IMR-90 (cell line): ENCODE measurements at regions not wholly inside any gene's neighbourhood (a gene's known extent, or its start where the extent isn't known, plus 50 kb on each side); places are given as distances from the start of the nearest gene placed in this dataset.

ENCODE experiments used
- ATAC-seq: fragments of 200-7000 bp; cut with Tn5 transposase; 2 replicates; pipeline ENCODE4 v1.9.1; 2020; ENCODE audit warnings: low read depth, mild to moderate bottlenecking, moderate library complexity
- BruUV-seq: library from RNA; stranded (reverse); fragments of 400-500 nt; replicated peaks from 2 replicates; lab custom pipeline; 2021; lab: Mats Ljungman, UMichigan
- CTCF ChIA-PET: fragments of 300-600 bp; formaldehyde crosslinking; extraction: SDS; loops from one replicate; lab custom pipeline; 2021; ENCODE audit warnings: antibody characterized with exemption; lab: Yijun Ruan, JAX
- POLR2A ChIA-PET: fragments of 300-600 bp; sonication (Branson Sonifier 250); formaldehyde crosslinking; loops from one replicate; lab custom pipeline; 2022; ENCODE audit warnings: antibody characterized with exemption; ENCODE audit not compliant: unreplicated experiment; lab: Charles Lee
- DNase-seq: peaks from one replicate; pipeline ENCODE4 v3.0.0; 2013
- H2AFZ ChIP-seq: replicated peaks from 2 replicates; pipeline ENCODE3; 2013; ENCODE audit warnings: low read length, mild to moderate bottlenecking; ENCODE audit not compliant: poor library complexity
- H2AK5ac ChIP-seq: 2 replicates; pipeline ENCODE4 v1.6.1; 2013; ENCODE audit warnings: low read depth, low read length, inconsistent platforms
- H2AK9ac ChIP-seq: replicated peaks from 2 replicates; pipeline ENCODE3; 2013; ENCODE audit warnings: mild to moderate bottlenecking, low read depth, low read length, moderate library complexity; ENCODE audit not compliant: poor library complexity
- H2BK120ac ChIP-seq: 2 replicates; pipeline ENCODE4 v1.6.1; 2013; ENCODE audit warnings: low read depth, low read length, inconsistent platforms
- H2BK15ac ChIP-seq: 3 replicates; pipeline ENCODE4 v1.6.1; 2013; ENCODE audit warnings: low read depth, low read length, inconsistent platforms
- H2BK20ac ChIP-seq: 2 replicates; pipeline ENCODE4 v1.6.1; 2013; ENCODE audit warnings: low read depth, mild to moderate bottlenecking, inconsistent platforms, low read length, moderate library complexity
- H2BK5ac ChIP-seq: 2 replicates; pipeline ENCODE4 v1.6.1; 2013; ENCODE audit warnings: mild to moderate bottlenecking, low read depth, low read length, inconsistent platforms; ENCODE audit not compliant: poor library complexity, severe bottlenecking
- H3K14ac ChIP-seq: replicated peaks from 2 replicates; pipeline ENCODE4 v1.6.1; 2013; ENCODE audit warnings: low read depth, low read length, inconsistent platforms
- H3K18ac ChIP-seq: 2 replicates; pipeline ENCODE4 v1.6.1; 2013; ENCODE audit warnings: low read depth, low read length, control low read depth
- H3K23ac ChIP-seq: 2 replicates; pipeline ENCODE4 v1.6.1; 2013; ENCODE audit warnings: low read depth, low read length, inconsistent platforms
- H3K27ac ChIP-seq: 2 replicates; pipeline ENCODE4 v1.5.1; 2013; ENCODE audit warnings: mild to moderate bottlenecking, control low read depth, low read length; ENCODE audit not compliant: insufficient read depth
- H3K27me3 ChIP-seq: 2 replicates; pipeline ENCODE4 v1.6.1; 2013; ENCODE audit warnings: low read length; ENCODE audit not compliant: control insufficient read depth, insufficient read depth
- H3K36me3 ChIP-seq: 2 replicates; pipeline ENCODE4 v1.6.1; 2013; ENCODE audit warnings: low read length, mixed read lengths; ENCODE audit not compliant: control insufficient read depth, insufficient read depth
- H3K4ac ChIP-seq: 2 replicates; pipeline ENCODE4 v1.6.1; 2013; ENCODE audit warnings: low read depth, low read length, inconsistent platforms
- H3K4me1 ChIP-seq: 2 replicates; pipeline ENCODE4 v1.6.1; 2013; ENCODE audit warnings: low read length, mixed read lengths; ENCODE audit not compliant: control insufficient read depth, insufficient read depth
- H3K4me2 ChIP-seq: 2 replicates; pipeline ENCODE4 v1.6.1; 2013; ENCODE audit warnings: low read depth, mild to moderate bottlenecking, control low read depth, low read length, moderate library complexity
- H3K4me3 ChIP-seq: 2 replicates; pipeline ENCODE4 v1.5.1; 2013; ENCODE audit warnings: low read depth, mild to moderate bottlenecking, control low read depth, low read length, moderate library complexity; ENCODE audit not compliant: insufficient read depth
- H3K56ac ChIP-seq: 2 replicates; pipeline ENCODE4 v1.6.1; 2013; ENCODE audit warnings: low read length, inconsistent platforms; ENCODE audit not compliant: insufficient read depth; ENCODE audit errors: extremely low read depth
- H3K79me1 ChIP-seq, 2 experiments: 2 replicates each; pipeline ENCODE4 v1.6.1; 2013; ENCODE audit warnings: low read length in 2 of 2, inconsistent platforms in 1 of 2, low read depth in 1 of 2
- H3K9ac ChIP-seq: 2 replicates; pipeline ENCODE4 v1.6.1; 2013; ENCODE audit warnings: low read depth, low read length, control low read depth
- H3K9me1 ChIP-seq: 2 replicates; pipeline ENCODE4 v1.6.1; 2013; ENCODE audit warnings: low read length, inconsistent platforms; ENCODE audit not compliant: insufficient read depth
- H3K9me3 ChIP-seq: 2 replicates; pipeline ENCODE4 v1.6.1; 2013; ENCODE audit warnings: low read length; ENCODE audit not compliant: control insufficient read depth, insufficient read depth
- H4K20me1 ChIP-seq: 2 replicates; pipeline ENCODE4 v1.6.1; 2013; ENCODE audit warnings: low read length, inconsistent platforms; ENCODE audit not compliant: insufficient read depth
- H4K5ac ChIP-seq: 2 replicates; pipeline ENCODE4 v1.6.1; 2013; ENCODE audit warnings: mild to moderate bottlenecking, low read depth, low read length, control low read depth
- H4K8ac ChIP-seq, 2 experiments: 2 replicates each; pipeline ENCODE4 v1.6.1; 2013; ENCODE audit warnings: low read depth in 2 of 2, low read length in 2 of 2, control low read depth in 1 of 2, inconsistent platforms in 1 of 2
- H4K91ac ChIP-seq: 2 replicates; pipeline ENCODE4 v1.6.1; 2013; ENCODE audit warnings: low read depth, low read length, inconsistent platforms; ENCODE audit not compliant: insufficient read depth
- BHLHE40 ChIP-seq: fragments of 150-350 bp; IDR thresholded peaks from 2 replicates; pipeline ENCODE4 v1.6.1; 2016; ENCODE audit warnings: mild to moderate bottlenecking, low read depth, low read length
- CEBPB ChIP-seq: IDR thresholded peaks from 2 replicates; pipeline ENCODE4 v1.6.1; 2012; ENCODE audit warnings: low read depth, low read length, improper control_type of control experiment
- CHD1 ChIP-seq: IDR thresholded peaks from 2 replicates; pipeline ENCODE4 v1.6.1; 2012; ENCODE audit warnings: low read depth, low read length, improper control_type of control experiment
- MAFK ChIP-seq: IDR thresholded peaks from 2 replicates; pipeline ENCODE4 v1.6.1; 2012; ENCODE audit warnings: low read depth, low read length, improper control_type of control experiment
- NFE2L2 ChIP-seq: fragments of 150-350 bp; IDR thresholded peaks from 2 replicates; pipeline ENCODE4 v1.6.1; 2016; ENCODE audit warnings: low read depth, mild to moderate bottlenecking, low read length
- RAD21 ChIP-seq: IDR thresholded peaks from 2 replicates; pipeline ENCODE4 v1.6.1; 2012; ENCODE audit warnings: low read length, improper control_type of control experiment
- SMC3 ChIP-seq: fragments of 150-350 bp; IDR thresholded peaks from 2 replicates; pipeline ENCODE4 v1.6.1; 2016; ENCODE audit warnings: low read depth, mild to moderate bottlenecking, antibody characterized with exemption, low read length, moderate library complexity
- WGBS, 2 experiments: methylation state at CpG; one replicate each; pipeline versions ENCODE4 v1.1.5 to v1.1.7; 2013; ENCODE audit warnings: missing lambda C conversion rate in 2 of 2; ENCODE audit not compliant: insufficient read length in 1 of 2; ENCODE audit errors: extremely low coverage in 2 of 2; 5-methylcytosine and 5-hydroxymethylcytosine counted together
- dilution Hi-C: fragments of 300-500 bp; cut with HindIII; formaldehyde crosslinking; loops from one replicate; pipeline ENCODE4 v1.14.3; 2018; ENCODE audit warnings: low sequenced_read_pairs; ENCODE audit not compliant: unreplicated experiment
- in situ Hi-C: fragments of 300-500 bp; cut with MboI; formaldehyde crosslinking; loops from 3 replicates; pipeline ENCODE4 v1.14.3; 2019; ENCODE audit warnings: low sequenced_read_pairs, inconsistent platforms, mixed read lengths
- intact Hi-C: fragments of 100-400 bp; cut with micrococcal nuclease; formaldehyde crosslinking; loops from 2 replicates; pipeline ENCODE4 v1.10.0; 2022
- TF ChIP-seq, protein P1 (sequence below): fragments of 150-350 bp; IDR thresholded peaks from 2 replicates; pipeline ENCODE4 v1.6.1; 2016; ENCODE audit warnings: low read depth, mild to moderate bottlenecking, low read length, moderate library complexity, borderline replicate concordance

DNA sequence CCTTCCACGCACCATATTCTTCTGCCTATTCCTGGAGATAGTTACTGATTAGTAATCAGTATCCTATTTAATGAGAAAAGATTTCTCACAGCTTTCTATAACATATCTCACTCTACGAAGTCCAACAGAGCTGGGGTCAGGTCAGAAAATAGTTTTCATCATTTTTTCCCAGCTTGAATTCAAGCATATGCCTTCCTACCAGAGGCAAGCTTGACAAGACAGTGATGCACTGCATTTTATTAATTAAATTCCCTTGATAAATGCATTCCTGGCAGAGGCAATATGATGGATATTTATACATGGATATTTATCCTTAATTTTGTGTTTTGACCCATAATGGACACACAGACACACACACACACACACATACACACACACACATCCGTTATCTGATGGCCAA is 961.4 kb downstream of the EPHA3 start:
- dilution Hi-C loops (no loop called here), in situ Hi-C loops (no loop called here), intact Hi-C loops (no loop called here)
- H2AK5ac ChIP-seq = no peak overlapping the region
- no peak overlapping the region for H2BK20ac ChIP-seq
- no CpG with 5 or more reads among the region's 3 CpGs for WGBS, 2 experiments
- no peak overlapping the region for H3K56ac ChIP-seq
- DNase-seq (no peak), ATAC-seq (no peak)
- H3K9me1 ChIP-seq = no peaks in the 10 kb centered on the region
- no peak overlapping the region for H4K5ac ChIP-seq
- no peak overlapping the region for H3K9ac ChIP-seq
- H2AFZ ChIP-seq = no peak overlapping the region
- H2BK15ac ChIP-seq = no peak overlapping the region
- ChIA-PET CTCF (no interaction called here), POLR2A (no interaction called here)
- no peak overlapping the region for H3K18ac ChIP-seq
- no peaks in the 10 kb centered on the region for H3K27me3 ChIP-seq
- no peak overlapping the region for H3K14ac ChIP-seq
- H4K20me1 ChIP-seq = no peaks in the 10 kb centered on the region
- no peak overlapping the region for H4K8ac ChIP-seq
- H3K4ac ChIP-seq = no peak overlapping the region
- no peak overlapping the region for H2BK120ac ChIP-seq
- no peaks in the 10 kb centered on the region for H3K9me3 ChIP-seq
- H3K23ac ChIP-seq = no peak overlapping the region
- H3K4me3 ChIP-seq = no peak overlapping the region
- no peak overlapping the region for H4K91ac ChIP-seq
- no peaks in the 10 kb centered on the region for H3K36me3 ChIP-seq
- no peak overlapping the region for H2BK5ac ChIP-seq
- H3K79me1 ChIP-seq = no peaks in the 10 kb centered on the region
- no TSS peak for BruUV-seq
- H3K4me2 ChIP-seq = no peak overlapping the region
- H2AK9ac ChIP-seq = no peak overlapping the region
- no peaks in the 10 kb centered on the region for H3K4me1 ChIP-seq
- no peak overlapping the region for H3K27ac ChIP-seq
- TF ChIP-seq NFE2L2 = no peak
- TF ChIP-seq SMC3 = no peak
- TF ChIP-seq MAFK = no peak
- TF ChIP-seq RAD21 = no peak
- no peak for TF ChIP-seq BHLHE40
- no peak for TF ChIP-seq CHD1
- TF ChIP-seq, protein P1, sequence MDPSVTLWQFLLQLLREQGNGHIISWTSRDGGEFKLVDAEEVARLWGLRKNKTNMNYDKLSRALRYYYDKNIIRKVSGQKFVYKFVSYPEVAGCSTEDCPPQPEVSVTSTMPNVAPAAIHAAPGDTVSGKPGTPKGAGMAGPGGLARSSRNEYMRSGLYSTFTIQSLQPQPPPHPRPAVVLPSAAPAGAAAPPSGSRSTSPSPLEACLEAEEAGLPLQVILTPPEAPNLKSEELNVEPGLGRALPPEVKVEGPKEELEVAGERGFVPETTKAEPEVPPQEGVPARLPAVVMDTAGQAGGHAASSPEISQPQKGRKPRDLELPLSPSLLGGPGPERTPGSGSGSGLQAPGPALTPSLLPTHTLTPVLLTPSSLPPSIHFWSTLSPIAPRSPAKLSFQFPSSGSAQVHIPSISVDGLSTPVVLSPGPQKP = no peak
- TF ChIP-seq CEBPB = no peak
